ENCODE measurements at regions not wholly inside any gene's neighbourhood (a gene's known extent, or its start where the extent isn't known, plus 50 kb on each side); places are given as distances from the start of the nearest gene placed in this dataset.

DNA sequence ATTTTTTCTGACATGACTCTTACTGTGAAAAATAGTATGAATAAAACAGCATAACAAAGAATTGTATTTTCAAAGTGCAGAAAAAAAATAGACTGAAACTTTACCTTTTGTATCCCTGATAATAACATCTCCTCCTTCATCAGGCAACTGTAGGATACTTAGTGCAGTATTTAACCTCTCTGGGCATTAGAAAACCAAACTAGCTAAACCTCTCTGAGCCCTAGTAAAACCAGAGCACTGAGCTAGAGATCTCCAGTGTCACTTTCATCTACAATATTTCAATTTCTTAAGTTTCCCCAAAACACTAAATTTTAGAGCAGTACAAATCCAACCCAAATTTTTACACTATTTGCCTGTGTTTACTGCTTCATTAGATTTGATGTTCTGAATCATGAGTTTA, 594.0 kb upstream of the LINC00305 start:
- no peak for TF ChIP-seq EZH2phosphoT487 (IDR thresholded peaks at IDR 0.05; ENCODE audit: borderline replicate concordance, low read depth, low read length)
- TF ChIP-seq, protein P1, sequence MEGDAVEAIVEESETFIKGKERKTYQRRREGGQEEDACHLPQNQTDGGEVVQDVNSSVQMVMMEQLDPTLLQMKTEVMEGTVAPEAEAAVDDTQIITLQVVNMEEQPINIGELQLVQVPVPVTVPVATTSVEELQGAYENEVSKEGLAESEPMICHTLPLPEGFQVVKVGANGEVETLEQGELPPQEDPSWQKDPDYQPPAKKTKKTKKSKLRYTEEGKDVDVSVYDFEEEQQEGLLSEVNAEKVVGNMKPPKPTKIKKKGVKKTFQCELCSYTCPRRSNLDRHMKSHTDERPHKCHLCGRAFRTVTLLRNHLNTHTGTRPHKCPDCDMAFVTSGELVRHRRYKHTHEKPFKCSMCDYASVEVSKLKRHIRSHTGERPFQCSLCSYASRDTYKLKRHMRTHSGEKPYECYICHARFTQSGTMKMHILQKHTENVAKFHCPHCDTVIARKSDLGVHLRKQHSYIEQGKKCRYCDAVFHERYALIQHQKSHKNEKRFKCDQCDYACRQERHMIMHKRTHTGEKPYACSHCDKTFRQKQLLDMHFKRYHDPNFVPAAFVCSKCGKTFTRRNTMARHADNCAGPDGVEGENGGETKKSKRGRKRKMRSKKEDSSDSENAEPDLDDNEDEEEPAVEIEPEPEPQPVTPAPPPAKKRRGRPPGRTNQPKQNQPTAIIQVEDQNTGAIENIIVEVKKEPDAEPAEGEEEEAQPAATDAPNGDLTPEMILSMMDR (conservative IDR thresholded peaks at IDR 0.05; ENCODE audit: low read length): no peak
